ENCODE measurements at regions not wholly inside any gene's neighbourhood (a gene's known extent, or its start where the extent isn't known, plus 50 kb on each side); places are given as distances from the start of the nearest gene placed in this dataset.

- Histone ChIP-seq H3K9ac (ENCODE audit: control insufficient read depth, insufficient read depth, low read length) (no peak overlapping the region), H3K4me3 (no peak overlapping the region), H3K36me3 (ENCODE audit: control insufficient read depth in 2 of 2, insufficient read depth in 2 of 2, low read length in 1 of 2) (no peaks in the 10 kb centered on the region), H4K20me1 (ENCODE audit: control insufficient read depth, insufficient read depth) (no peaks in the 10 kb centered on the region), H3K27me3 (replicated peaks in 1 of 2; ENCODE audit: control insufficient read depth in 2 of 2, insufficient read depth in 2 of 2, low read length in 1 of 2) (no peaks in the 10 kb centered on the region), H2AFZ (ENCODE audit: control insufficient read depth, low read depth, low read length) (no peak overlapping the region), H3K9me3 (replicated peaks; ENCODE audit: control insufficient read depth, insufficient read depth, low read length) (no peaks in the 10 kb centered on the region), H3K4me1 (ENCODE audit: control insufficient read depth, insufficient read depth, low read length) (no peaks in the 10 kb centered on the region), H3K79me2 (ENCODE audit: control insufficient read depth, insufficient read depth, low read length) (no peaks in the 10 kb centered on the region), H3K4me2 (ENCODE audit: control insufficient read depth, insufficient read depth) (no peak overlapping the region), H3K27ac (ENCODE audit: control insufficient read depth, insufficient read depth) (no peak overlapping the region)
- POLR2A ChIA-PET: no interaction called here
- FAIRE-seq: no peak
- RAD21 ChIA-PET (ENCODE audit: unreplicated experiment): no interaction called here
- BruUV-seq (replicated peaks): no TSS peak
- SMC1A ChIA-PET (ENCODE audit: uncharacterized antibody, unreplicated experiment): no interaction called here
- in situ Hi-C loops (cut with MboI): no loop called here
- TF ChIP-seq, protein P1, sequence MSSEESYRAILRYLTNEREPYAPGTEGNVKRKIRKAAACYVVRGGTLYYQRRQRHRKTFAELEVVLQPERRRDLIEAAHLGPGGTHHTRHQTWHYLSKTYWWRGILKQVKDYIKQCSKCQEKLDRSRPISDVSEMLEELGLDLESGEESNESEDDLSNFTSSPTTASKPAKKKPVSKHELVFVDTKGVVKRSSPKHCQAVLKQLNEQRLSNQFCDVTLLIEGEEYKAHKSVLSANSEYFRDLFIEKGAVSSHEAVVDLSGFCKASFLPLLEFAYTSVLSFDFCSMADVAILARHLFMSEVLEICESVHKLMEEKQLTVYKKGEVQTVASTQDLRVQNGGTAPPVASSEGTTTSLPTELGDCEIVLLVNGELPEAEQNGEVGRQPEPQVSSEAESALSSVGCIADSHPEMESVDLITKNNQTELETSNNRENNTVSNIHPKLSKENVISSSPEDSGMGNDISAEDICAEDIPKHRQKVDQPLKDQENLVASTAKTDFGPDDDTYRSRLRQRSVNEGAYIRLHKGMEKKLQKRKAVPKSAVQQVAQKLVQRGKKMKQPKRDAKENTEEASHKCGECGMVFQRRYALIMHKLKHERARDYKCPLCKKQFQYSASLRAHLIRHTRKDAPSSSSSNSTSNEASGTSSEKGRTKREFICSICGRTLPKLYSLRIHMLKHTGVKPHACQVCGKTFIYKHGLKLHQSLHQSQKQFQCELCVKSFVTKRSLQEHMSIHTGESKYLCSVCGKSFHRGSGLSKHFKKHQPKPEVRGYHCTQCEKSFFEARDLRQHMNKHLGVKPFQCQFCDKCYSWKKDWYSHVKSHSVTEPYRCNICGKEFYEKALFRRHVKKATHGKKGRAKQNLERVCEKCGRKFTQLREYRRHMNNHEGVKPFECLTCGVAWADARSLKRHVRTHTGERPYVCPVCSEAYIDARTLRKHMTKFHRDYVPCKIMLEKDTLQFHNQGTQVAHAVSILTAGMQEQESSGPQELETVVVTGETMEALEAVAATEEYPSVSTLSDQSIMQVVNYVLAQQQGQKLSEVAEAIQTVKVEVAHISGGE (CRISPR knock-in tag; IDR thresholded peaks at IDR 0.05): no peak
- no peak for TF ChIP-seq PRDM15 (CRISPR knock-in tag; IDR thresholded peaks at IDR 0.05)
- TF ChIP-seq SREBF2 (IDR thresholded peaks at IDR 0.05; ENCODE audit: low read length): no peak
- TF ChIP-seq RELA (IDR thresholded peaks at IDR 0.05; ENCODE audit: borderline replicate concordance, partially characterized antibody): no peak
- no peak for TF ChIP-seq IKZF1 (conservative IDR thresholded peaks at IDR 0.05)
- no peak for TF ChIP-seq YY1 (IDR thresholded peaks at IDR 0.05; ENCODE audit: low read depth, low read length)
- TF ChIP-seq PML (IDR thresholded peaks at IDR 0.05; ENCODE audit: low read length): no peak
- no peak for TF ChIP-seq MEF2A (IDR thresholded peaks at IDR 0.05; ENCODE audit: insufficient read depth, low read depth, low read length)
- TF ChIP-seq ZNF384 (IDR thresholded peaks at IDR 0.05; ENCODE audit: borderline replicate concordance, low read depth, low read length): no peak
- no peak for TF ChIP-seq ZBTB4 (CRISPR knock-in tag; IDR thresholded peaks at IDR 0.05)
- intact Hi-C loops (cut with micrococcal nuclease; ENCODE audit: unreplicated experiment): no loop called here
- no peak for DNase-seq (ENCODE audit: low read depth, low spot score)
- WGBS (ENCODE audit: insufficient coverage, insufficient replicate concordance, low lambda C conversion rate, missing lambda C conversion rate): 37% methylated on average over 14 of the region's 14 CpGs
- CTCF ChIA-PET: no interaction called here
- ATAC-seq: no peak
Observed at GRCh38 chr6:67722861-67723261, 912.2 kb upstream of the ADGRB3 start.
